Suprapubic skin (tissue), 4 donors: ENCODE measurements at regions not wholly inside any gene's neighbourhood (a gene's known extent, or its start where the extent isn't known, plus 50 kb on each side); places are given as distances from the start of the nearest gene placed in this dataset.

Source experiments
- CTCF ChIP-seq, 2 donors: fragments of 200-600 bp in 1 of 2; fragments of 450-650 bp in 1 of 2; sonication (generic) in 1 of 2; IDR thresholded peaks; one replicate each; pipeline ENCODE4 v1.5.1; 2016 to 2019; ENCODE audit warnings: antibody characterized with exemption in 2 of 2, mild to moderate bottlenecking in 1 of 2, moderate library complexity in 1 of 2
- EP300 ChIP-seq: sonication (generic); formaldehyde crosslinking; IDR thresholded peaks from one replicate; pipeline ENCODE4 v1.6.1; 2017; ENCODE audit warnings: antibody characterized with exemption
- POLR2A ChIP-seq, 2 donors: fragments of 450-650 bp; IDR thresholded peaks; one replicate each; pipeline ENCODE4 v1.6.1; 2017; ENCODE audit warnings: antibody characterized with exemption in 2 of 2, mild to moderate bottlenecking in 2 of 2, moderate library complexity in 2 of 2
- POLR2AphosphoS5 ChIP-seq, 3 donors: sonication (generic); formaldehyde crosslinking; IDR thresholded peaks; one replicate each; pipeline ENCODE4 v1.6.1; 2017; ENCODE audit warnings: antibody characterized with exemption in 3 of 3

- TF ChIP-seq POLR2AphosphoS5 (IDR thresholded peaks at IDR 0.05) (no peak), CTCF (IDR thresholded peaks at IDR 0.05) (no peak), POLR2A (IDR thresholded peaks at IDR 0.05) (no peak), EP300 (no peak)
Measured at GRCh38 chr7:90007001-90007654, 147.1 kb upstream of the STEAP1 start.
